Fibroblast of mammary gland (primary cell): ENCODE measurements at regions not wholly inside any gene's neighbourhood (a gene's known extent, or its start where the extent isn't known, plus 50 kb on each side); places are given as distances from the start of the nearest gene placed in this dataset.
A peak's percentile ranks its signal among the peaks of the same experiment; 100 is the strongest.

Source experiments
- DNase-seq: peaks from one replicate; pipeline ENCODE4 v3.0.0-alpha.2; 2010; ENCODE audit warnings: low read depth
- H3K4me3 ChIP-seq: 2 replicates; pipeline ENCODE4 v1.5.1; 2011; ENCODE audit warnings: low read depth, mild to moderate bottlenecking, low read length, moderate library complexity; ENCODE audit not compliant: control insufficient read depth
- CTCF ChIP-seq: conservative IDR thresholded peaks from 2 replicates; pipeline ENCODE4 v1.5.1; 2011; ENCODE audit warnings: low read depth, low read length, inconsistent platforms; ENCODE audit not compliant: control insufficient read depth, insufficient read depth

GRCh38 chr11:11155962-11156815, 196.9 kb downstream of the CSNK2A3 start:
- H3K4me3 ChIP-seq: no peak overlapping the region
- peak; percentile 46 for TF ChIP-seq CTCF
- DNase-seq: no peak

GRCh38 chr11:11152877-11153276, 200.2 kb downstream of the CSNK2A3 start:
- DNase-seq: no peak
- TF ChIP-seq CTCF: no peak
- H3K4me3 ChIP-seq: no peak overlapping the region

GRCh38 chr11:11149671-11150459, 203.2 kb downstream of the CSNK2A3 start:
- TF ChIP-seq CTCF: no peak
- H3K4me3 ChIP-seq: no peak overlapping the region
- no peak for DNase-seq

GRCh38 chr11:11148596-11148995, 204.5 kb downstream of the CSNK2A3 start:
- no peak overlapping the region for H3K4me3 ChIP-seq
- no peak for TF ChIP-seq CTCF
- no peak for DNase-seq

- H3K4me3 ChIP-seq: no peak overlapping the region
- TF ChIP-seq CTCF: peak; percentile 48
- peak; percentile 89 for DNase-seq
Observed at GRCh38 chr11:11148104-11148509, 204.9 kb downstream of the CSNK2A3 start.

GRCh38 chr11:11146830-11147229, 206.2 kb downstream of the CSNK2A3 start:
- no peak overlapping the region for H3K4me3 ChIP-seq
- TF ChIP-seq CTCF: no peak
- DNase-seq: no peak
